ENCODE measurements at regions not wholly inside any gene's neighbourhood (a gene's known extent, or its start where the extent isn't known, plus 50 kb on each side); places are given as distances from the start of the nearest gene placed in this dataset.

DNA sequence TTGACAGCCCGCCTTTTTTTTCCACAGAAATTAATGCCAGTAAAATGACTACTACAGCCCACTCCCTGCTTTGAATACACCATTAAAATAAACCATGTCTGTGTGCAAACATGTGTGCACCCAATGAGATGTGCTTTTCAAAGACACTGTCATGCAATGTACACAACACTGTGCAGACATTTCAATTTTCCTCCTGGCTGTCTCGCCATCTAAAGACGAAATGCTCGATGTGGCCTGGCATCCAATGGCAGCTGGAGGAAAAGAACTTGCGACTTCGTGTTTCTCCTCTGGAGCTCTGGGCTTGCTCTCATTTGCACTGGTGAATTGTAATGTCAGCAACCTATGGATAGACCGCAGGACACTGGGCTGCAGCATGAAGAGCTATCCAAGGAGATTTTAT lies 147.0 kb upstream of the NAV2 start:
- no peak for TF ChIP-seq ARNTL (CRISPR knock-in tag; IDR thresholded peaks at IDR 0.05; ENCODE audit: borderline replicate concordance, low read depth)
- TF ChIP-seq ZNF8 (CRISPR knock-in tag; IDR thresholded peaks at IDR 0.05), result no peak
- TF ChIP-seq ZFP3 (CRISPR knock-in tag; IDR thresholded peaks at IDR 0.05), result no peak
- no peak for TF ChIP-seq OSR1 (CRISPR knock-in tag; IDR thresholded peaks at IDR 0.05)
- TF ChIP-seq CSDC2 (CRISPR knock-in tag; IDR thresholded peaks at IDR 0.05), result no peak
- TF ChIP-seq, protein P1, sequence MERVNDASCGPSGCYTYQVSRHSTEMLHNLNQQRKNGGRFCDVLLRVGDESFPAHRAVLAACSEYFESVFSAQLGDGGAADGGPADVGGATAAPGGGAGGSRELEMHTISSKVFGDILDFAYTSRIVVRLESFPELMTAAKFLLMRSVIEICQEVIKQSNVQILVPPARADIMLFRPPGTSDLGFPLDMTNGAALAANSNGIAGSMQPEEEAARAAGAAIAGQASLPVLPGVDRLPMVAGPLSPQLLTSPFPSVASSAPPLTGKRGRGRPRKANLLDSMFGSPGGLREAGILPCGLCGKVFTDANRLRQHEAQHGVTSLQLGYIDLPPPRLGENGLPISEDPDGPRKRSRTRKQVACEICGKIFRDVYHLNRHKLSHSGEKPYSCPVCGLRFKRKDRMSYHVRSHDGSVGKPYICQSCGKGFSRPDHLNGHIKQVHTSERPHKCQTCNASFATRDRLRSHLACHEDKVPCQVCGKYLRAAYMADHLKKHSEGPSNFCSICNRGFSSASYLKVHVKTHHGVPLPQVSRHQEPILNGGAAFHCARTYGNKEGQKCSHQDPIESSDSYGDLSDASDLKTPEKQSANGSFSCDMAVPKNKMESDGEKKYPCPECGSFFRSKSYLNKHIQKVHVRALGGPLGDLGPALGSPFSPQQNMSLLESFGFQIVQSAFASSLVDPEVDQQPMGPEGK (CRISPR knock-in tag; IDR thresholded peaks at IDR 0.05; ENCODE audit: borderline replicate concordance), result no peak
